Germinal center (tissue), 1 donor: ENCODE measurements at regions not wholly inside any gene's neighbourhood (a gene's known extent, or its start where the extent isn't known, plus 50 kb on each side); places are given as distances from the start of the nearest gene placed in this dataset.
A peak's percentile ranks its signal among the peaks of the same experiment; 100 is the strongest.
"Not testable (repeated sequence)": the region's sequence is repeated elsewhere in the genome, so short reads cannot be mapped to it uniquely, and the experiment has no call there.

Experiments
- DNase-seq: peaks from one replicate; pipeline ENCODE4 v3.0.0; 2012; ENCODE audit warnings: mixed read lengths, low spot score

- DNase-seq, result no peak
Observed at GRCh38 chr18:76720683-76721082, 101.7 kb upstream of the ZNF236 start.

GRCh38 chr18:76715012-76715610, 107.2 kb upstream of the ZNF236 start:
- no peak for DNase-seq

GRCh38 chr18:76713432-76713831, 108.9 kb upstream of the ZNF236 start:
- DNase-seq, result no peak

GRCh38 chr18:76712511-76713140, 109.7 kb upstream of the ZNF236 start:
- no peak for DNase-seq

- no peak for DNase-seq
Observed at GRCh38 chr18:76710646-76711520, 111.5 kb upstream of the ZNF236 start.

GRCh38 chr18:76709659-76710645, 112.4 kb upstream of the ZNF236 start:
- peak; percentile 56 for DNase-seq

GRCh38 chr18:76708722-76709353, 113.5 kb upstream of the ZNF236 start:
- DNase-seq, result no peak

GRCh38 chr18:76708071-76708721, 114.2 kb upstream of the ZNF236 start:
- no peak for DNase-seq

GRCh38 chr18:76707534-76707933, 114.8 kb upstream of the ZNF236 start:
- DNase-seq, result no peak

- not testable (repeated sequence) for DNase-seq
Observed at GRCh38 chr18:76704589-76704988, 117.8 kb upstream of the ZNF236 start.

- no peak for DNase-seq
Observed at GRCh38 chr18:76699923-76700322, 122.4 kb upstream of the ZNF236 start.

- DNase-seq, result no peak
Observed at GRCh38 chr18:76697441-76697901, 124.9 kb upstream of the ZNF236 start.

GRCh38 chr18:76691800-76692199, 130.6 kb upstream of the ZNF236 start:
- no peak for DNase-seq

GRCh38 chr18:76689646-76690264, 132.6 kb upstream of the ZNF236 start:
- no peak for DNase-seq

- no peak for DNase-seq
Observed at GRCh38 chr18:76688724-76689472, 133.5 kb upstream of the ZNF236 start.

GRCh38 chr18:76687304-76687962, 134.9 kb upstream of the ZNF236 start:
- no peak for DNase-seq

GRCh38 chr18:76686737-76687231, 135.6 kb upstream of the ZNF236 start:
- DNase-seq, result no peak

GRCh38 chr18:76685860-76686259, 136.5 kb upstream of the ZNF236 start:
- DNase-seq, result no peak

GRCh38 chr18:76685402-76685801, 137.0 kb upstream of the ZNF236 start:
- no peak for DNase-seq
